HG02588 (cell line): ENCODE measurements at regions not wholly inside any gene's neighbourhood (a gene's known extent, or its start where the extent isn't known, plus 50 kb on each side); places are given as distances from the start of the nearest gene placed in this dataset.

Experiments used
- ATAC-seq: cut with Tn5 transposase; IDR thresholded peaks from one replicate; pipeline ENCODE4 v1.9.1; 2021; ENCODE audit warnings: mild to moderate bottlenecking, moderate library complexity; ENCODE audit not compliant: unreplicated experiment

GRCh38 chr1:4113897-4114296, 213.8 kb upstream of the C1orf174 start:
- no peak for ATAC-seq

- ATAC-seq = no peak
Measured at GRCh38 chr1:4115191-4115900, 215.3 kb upstream of the C1orf174 start.

DNA sequence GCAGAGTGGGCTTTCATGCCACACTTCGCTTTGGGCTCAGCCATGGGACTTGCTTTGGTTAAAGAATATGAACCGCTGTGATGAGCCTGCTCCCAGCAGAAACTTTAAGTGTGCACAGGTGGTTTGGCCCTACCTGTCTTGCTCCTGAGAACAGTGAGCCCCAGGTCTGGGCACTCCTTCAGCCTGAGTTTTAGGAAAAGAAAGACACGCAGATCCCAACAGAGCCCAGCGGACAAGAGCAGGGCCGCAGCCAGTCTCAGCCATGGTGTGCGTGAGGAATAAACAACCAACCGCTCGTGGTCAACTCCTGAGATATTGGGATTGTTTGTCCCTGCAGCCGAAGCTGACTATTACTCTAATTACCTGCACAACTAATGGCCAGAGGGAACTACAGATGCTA, 217.1 kb upstream of the C1orf174 start:
- ATAC-seq = no peak

GRCh38 chr1:4118746-4119515, 218.9 kb upstream of the C1orf174 start:
- no peak for ATAC-seq

DNA sequence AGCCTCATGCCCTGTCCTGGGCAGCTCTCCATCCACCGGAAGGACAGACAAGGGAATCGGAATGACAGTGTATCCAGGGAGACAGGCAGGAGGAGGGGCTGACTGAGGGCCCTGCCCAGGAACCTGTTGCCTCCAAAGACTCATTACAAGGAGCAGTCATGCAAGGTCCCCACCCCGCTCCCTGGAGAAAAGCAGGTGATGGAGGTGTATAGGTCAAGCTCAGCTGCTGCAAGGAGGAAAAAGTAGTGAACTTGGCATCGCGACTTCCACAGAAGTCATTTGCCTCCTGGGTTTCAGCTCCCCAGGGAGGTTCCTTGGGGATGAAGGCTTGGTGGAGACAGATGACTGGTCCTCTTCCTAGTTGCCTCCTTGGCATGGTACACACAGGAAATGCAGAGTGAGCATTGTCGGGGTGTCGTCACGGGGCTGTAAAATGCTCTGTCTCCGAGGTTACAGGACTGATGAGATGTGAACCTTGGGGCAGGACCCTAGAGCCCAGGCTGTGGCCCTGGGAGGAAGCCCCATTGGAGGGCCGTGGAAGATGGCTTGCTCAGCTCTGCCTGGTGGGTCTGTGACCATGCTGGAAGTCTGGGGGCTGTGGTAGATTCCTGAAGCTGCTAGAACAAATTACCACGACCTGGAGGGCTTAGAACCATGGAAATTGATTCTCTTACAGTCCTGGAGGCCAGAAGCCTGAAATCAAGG, 219.6 kb upstream of the C1orf174 start:
- ATAC-seq = no peak

GRCh38 chr1:4120557-4121292, 220.7 kb upstream of the C1orf174 start:
- ATAC-seq = no peak

DNA sequence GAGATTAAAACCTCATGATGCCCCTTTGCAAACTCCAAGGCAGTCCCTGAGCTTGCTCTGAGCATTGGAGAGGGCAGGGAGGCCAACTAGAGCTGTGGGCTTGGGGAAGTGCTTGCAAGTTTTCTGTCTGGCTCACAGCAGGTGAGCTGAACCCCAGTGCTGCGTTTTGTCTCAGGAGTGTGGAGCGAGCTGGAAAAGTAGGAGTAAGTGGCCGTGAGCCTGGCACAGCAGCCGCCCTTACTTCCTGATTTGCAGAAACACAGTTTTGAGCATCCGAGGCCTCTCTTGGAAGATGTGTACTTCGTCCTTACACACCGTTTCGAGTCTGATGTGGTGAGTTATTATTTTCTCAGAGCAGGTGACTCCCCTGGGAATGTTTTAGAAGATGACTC, 221.2 kb upstream of the C1orf174 start:
- ATAC-seq = no peak

DNA sequence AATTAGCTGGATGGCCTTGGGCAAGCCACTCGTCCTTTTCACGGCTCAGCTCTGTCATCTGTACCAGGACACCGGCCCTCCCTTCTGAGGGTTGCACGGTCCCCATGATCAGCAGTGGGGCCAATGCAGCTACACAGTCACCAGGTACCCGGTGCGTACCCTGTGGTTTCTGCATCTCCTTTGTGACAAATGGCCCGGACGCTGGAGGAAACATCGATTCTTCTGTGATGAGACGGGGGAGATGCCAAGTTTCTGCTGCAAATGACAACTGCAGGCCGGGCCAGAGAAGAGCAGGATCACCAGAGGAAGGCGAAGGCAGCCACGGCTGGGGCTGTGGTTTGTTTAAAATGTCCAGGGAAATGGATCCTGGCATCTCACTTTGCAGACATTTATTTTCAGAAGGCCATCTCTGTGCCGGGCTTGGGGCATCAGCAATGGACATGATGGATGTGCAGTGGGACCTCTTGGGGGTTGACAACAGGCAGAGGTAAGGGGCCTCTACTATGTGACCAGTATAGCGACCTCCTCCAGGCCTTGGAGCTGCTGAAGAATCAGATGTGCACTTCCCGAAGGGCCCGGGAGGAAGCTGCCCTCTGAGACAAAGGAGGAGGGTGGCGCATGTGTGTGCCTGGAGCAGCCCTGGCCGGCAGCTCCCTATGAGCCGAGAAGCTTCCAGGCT, 221.9 kb upstream of the C1orf174 start:
- no peak for ATAC-seq

- no peak for ATAC-seq
Measured at GRCh38 chr1:4122513-4123160, 222.6 kb upstream of the C1orf174 start.

- ATAC-seq = no peak
Measured at GRCh38 chr1:4124631-4125145, 224.6 kb upstream of the C1orf174 start.

DNA sequence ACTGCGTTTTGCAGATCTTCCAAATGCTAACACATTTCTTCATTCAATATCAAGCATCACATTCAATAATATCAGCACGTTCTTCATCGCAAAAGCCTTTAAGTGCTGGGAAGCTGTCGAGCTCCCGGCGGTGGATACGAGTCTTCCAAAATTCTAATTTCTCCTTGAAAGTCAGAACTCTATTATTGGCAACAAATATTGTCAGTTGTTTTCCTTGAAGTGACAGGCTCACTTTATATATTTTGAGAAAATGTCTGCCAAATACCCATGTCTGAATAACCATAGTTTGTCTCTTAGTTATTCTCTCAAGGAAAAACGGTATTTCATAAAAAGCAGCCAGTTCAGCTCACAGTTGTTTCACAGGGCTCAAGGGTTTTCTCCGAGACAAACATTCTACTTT, 226.2 kb upstream of the C1orf174 start:
- ATAC-seq = no peak

DNA sequence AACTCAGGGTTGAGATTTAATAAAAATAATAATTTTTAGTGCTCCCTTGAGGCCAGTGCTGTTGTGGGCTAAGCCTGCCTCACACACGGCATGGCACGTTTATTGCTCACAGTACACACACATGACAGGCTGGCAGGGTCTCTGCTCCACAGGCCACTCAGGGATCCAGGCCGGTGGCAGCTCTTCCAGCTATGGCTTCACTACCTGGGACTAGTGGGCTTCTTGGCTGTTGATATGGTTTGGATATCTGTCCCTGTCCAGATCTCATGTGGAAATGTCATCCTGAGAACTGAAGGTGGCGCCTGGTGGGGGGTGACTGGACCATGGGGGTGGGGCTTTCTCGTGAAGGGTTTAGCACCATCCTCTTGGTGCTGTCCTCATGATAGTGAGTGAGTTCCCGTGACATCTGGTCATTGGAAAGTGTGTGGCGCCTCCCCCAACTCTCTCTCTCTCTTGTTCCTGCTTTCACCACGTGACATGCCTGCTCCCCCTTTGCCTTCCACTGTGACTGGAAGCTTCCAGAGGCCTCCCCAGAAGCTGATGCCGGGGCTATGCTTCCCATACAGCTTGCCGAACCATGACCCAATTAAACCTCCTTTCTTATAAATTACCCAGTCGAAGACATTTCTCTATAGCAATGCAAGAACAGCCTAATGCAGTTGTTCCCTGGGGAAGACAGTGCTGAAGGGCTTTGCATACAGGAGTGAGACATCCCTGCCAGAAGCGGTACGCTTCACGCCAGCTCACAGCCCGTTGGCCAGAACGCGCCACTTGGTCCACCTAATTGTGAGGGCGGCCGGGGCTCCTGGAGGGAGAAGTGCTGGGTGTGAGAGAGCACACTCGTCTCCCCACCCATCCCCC, 226.9 kb upstream of the C1orf174 start:
- ATAC-seq = no peak

DNA sequence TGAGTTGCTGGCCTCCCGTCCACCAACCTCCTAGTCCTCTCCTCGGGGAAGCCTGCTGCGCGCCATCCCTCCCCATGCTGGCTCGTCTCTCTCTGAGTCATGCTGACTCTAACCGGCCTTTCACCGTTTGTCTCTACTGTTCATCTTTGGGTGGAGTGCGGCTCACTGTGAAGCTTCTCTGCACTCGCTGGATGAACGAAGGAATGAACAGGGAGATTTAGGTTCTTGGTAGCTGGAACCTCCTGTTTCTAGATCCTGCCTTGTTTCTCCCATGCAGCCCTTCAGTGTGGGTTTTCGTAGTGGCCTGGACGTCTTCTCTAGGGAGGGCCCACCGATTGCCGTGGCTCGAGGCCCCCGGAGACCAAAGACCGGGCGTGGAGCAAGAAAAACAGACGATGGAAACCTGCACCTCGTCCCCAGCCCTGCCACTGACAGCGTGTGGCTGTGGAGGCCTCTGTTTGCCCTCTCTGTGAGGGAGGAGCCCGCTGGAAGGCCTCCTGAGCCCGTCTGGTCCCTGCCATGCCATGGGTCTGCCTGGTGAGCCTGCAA, 227.6 kb upstream of the C1orf174 start:
- no peak for ATAC-seq

DNA sequence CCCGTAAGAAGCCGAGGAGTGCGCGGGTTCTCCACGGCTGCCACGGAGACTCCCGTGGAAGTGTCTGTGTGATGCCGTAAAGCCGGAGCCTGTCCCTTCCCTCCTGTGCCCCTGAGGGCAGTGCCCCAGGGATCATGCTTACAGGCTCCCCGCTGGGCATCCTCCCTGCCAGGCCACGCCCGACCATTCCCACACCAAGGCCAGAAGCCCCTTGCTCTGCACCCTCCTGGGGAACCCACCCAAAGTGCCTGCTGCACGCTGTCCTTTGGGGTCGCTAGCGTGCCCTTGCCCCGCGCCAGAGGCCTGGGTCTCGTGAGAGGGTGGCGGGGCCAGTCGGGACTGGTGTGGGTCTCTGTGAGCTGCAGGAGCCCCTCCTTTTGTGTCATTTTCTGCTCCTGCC, 228.5 kb upstream of the C1orf174 start:
- ATAC-seq = no peak

- ATAC-seq = no peak
Measured at GRCh38 chr1:4129693-4130092, 229.6 kb upstream of the C1orf174 start.

GRCh38 chr1:4130096-4130495, 230.0 kb upstream of the C1orf174 start:
- ATAC-seq = no peak

DNA sequence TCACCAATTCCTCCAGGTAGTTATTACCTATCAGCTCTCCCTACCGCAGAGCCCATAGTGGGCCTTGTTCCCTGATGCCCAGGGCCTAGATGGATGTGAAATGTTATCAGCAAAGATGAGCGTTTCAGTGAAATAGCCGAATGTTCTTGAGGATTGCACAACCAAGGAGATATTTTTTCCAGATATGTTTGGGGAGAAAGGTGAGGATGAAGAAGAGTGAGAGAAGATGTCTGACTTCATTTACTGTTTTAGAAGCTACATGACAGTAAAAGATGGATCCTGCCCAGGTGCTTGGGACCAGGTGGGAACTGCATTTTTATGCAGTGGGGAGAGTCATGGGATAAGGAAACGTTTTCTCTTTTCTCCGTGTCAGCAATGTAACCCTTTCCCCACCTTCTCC, 231.7 kb upstream of the C1orf174 start:
- no peak for ATAC-seq

GRCh38 chr1:4132352-4133296, 232.6 kb upstream of the C1orf174 start:
- ATAC-seq = no peak
